ENCODE measurements at regions not wholly inside any gene's neighbourhood (a gene's known extent, or its start where the extent isn't known, plus 50 kb on each side); places are given as distances from the start of the nearest gene placed in this dataset.

DNA sequence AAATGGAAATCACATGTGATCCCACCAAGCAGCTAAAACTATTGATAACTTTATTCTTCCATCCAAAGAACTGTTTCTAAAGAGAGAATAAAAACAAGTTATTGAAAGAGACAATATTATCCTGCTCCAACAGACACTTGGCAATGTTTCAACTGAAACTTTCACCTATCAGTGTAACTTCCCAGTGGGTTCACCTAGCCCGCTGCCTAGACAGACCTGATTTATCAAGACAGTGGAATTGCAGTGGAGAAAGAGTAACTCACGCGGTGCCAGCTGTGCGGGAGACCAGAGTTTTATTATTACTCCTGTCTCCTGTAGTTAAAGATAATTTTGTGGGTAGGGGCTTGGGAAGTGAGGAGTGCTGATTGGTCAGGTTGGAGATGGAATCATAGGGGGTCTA is 199.8 kb downstream of the AHR start:
- Histone ChIP-seq H3K9me3 (ENCODE audit: control insufficient read depth in 1 of 2, insufficient read depth in 1 of 2, low read depth in 1 of 2, low read length in 2 of 2) (no peaks in the 10 kb centered on the region), H3K4me2 (ENCODE audit: low read length) (no peak overlapping the region), H2AFZ (ENCODE audit: low read depth, low read length, poor library complexity, severe bottlenecking) (no peak overlapping the region), H3K9me2 (ENCODE audit: insufficient read depth) (no peaks in the 10 kb centered on the region), H3K9ac (ENCODE audit: low read length) (no peak overlapping the region), H3K27me3 (ENCODE audit: insufficient read depth, low read length) (no peaks in the 10 kb centered on the region), H3K4me3 (replicated peaks in 1 of 2; ENCODE audit: low read depth in 1 of 2, low read length in 2 of 2) (no peak overlapping the region), H3K36me3 (ENCODE audit: control insufficient read depth in 1 of 2, insufficient read depth in 2 of 2, low read length in 2 of 2) (no peaks in the 10 kb centered on the region), H4K20me1 (ENCODE audit: insufficient read depth) (no peaks in the 10 kb centered on the region), H3K27ac (ENCODE audit: low read depth, low read length) (no peak overlapping the region), H3K79me2 (ENCODE audit: insufficient read depth, low read length) (no peaks in the 10 kb centered on the region), H3K4me1 (ENCODE audit: control insufficient read depth in 1 of 2, insufficient read depth in 2 of 2, low read length in 2 of 2) (no peaks in the 10 kb centered on the region)
- ATAC-seq (no peak), DNase-seq (ENCODE audit: low read depth, low spot score) (no peak)
- ChIA-PET POLR2A (no interaction called here), CTCF (no interaction called here), RAD21 (ENCODE audit: low non-redundant PET in 1 of 2, low total read pairs in 2 of 2, uncharacterized antibody in 2 of 2, unreplicated experiment in 2 of 2) (no interaction called here)
- BruUV-seq (replicated peaks), result no TSS peak
- TF ChIP-seq EZH2phosphoT487 (IDR thresholded peaks at IDR 0.05; ENCODE audit: borderline replicate concordance) (no peak), ZFX (IDR thresholded peaks at IDR 0.05) (no peak), TCF7L2 (IDR thresholded peaks at IDR 0.05; ENCODE audit: borderline replicate concordance, extremely low read depth, insufficient read depth, insufficient read length) (no peak), CTCF (IDR thresholded peaks at IDR 0.05 in 2 of 3, conservative IDR thresholded peaks at IDR 0.05 in 1 of 3; ENCODE audit: borderline replicate concordance in 1 of 3, insufficient read depth in 1 of 3, low read depth in 2 of 3, low read length in 2 of 3) (no peak), CBX3 (IDR thresholded peaks at IDR 0.05; ENCODE audit: low read depth) (no peak), CEBPB (IDR thresholded peaks at IDR 0.05; ENCODE audit: low read depth) (no peak), EGR1 (IDR thresholded peaks at IDR 0.05; ENCODE audit: low read depth) (no peak), FOSL1 (IDR thresholded peaks at IDR 0.05; ENCODE audit: low read depth) (no peak), SRF (IDR thresholded peaks at IDR 0.05; ENCODE audit: low read depth) (no peak), SIN3A (IDR thresholded peaks at IDR 0.05; ENCODE audit: low read depth) (no peak), ZNF274 (IDR thresholded peaks at IDR 0.05; ENCODE audit: low read depth, low read length) (no peak), EZH2 (IDR thresholded peaks at IDR 0.05) (no peak), ELF1 (IDR thresholded peaks at IDR 0.05; ENCODE audit: borderline replicate concordance, low read depth) (no peak), RAD21 (IDR thresholded peaks at IDR 0.05; ENCODE audit: low read depth) (no peak)
- TF ChIP-seq, protein P1, sequence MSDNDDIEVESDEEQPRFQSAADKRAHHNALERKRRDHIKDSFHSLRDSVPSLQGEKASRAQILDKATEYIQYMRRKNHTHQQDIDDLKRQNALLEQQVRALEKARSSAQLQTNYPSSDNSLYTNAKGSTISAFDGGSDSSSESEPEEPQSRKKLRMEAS (IDR thresholded peaks at IDR 0.05), result no peak
- TF ChIP-seq, protein P2, sequence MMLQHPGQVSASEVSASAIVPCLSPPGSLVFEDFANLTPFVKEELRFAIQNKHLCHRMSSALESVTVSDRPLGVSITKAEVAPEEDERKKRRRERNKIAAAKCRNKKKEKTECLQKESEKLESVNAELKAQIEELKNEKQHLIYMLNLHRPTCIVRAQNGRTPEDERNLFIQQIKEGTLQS (IDR thresholded peaks at IDR 0.05), result no peak
- TF ChIP-seq, protein P3, sequence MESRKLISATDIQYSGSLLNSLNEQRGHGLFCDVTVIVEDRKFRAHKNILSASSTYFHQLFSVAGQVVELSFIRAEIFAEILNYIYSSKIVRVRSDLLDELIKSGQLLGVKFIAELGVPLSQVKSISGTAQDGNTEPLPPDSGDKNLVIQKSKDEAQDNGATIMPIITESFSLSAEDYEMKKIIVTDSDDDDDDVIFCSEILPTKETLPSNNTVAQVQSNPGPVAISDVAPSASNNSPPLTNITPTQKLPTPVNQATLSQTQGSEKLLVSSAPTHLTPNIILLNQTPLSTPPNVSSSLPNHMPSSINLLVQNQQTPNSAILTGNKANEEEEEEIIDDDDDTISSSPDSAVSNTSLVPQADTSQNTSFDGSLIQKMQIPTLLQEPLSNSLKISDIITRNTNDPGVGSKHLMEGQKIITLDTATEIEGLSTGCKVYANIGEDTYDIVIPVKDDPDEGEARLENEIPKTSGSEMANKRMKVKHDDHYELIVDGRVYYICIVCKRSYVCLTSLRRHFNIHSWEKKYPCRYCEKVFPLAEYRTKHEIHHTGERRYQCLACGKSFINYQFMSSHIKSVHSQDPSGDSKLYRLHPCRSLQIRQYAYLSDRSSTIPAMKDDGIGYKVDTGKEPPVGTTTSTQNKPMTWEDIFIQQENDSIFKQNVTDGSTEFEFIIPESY (IDR thresholded peaks at IDR 0.05; ENCODE audit: extremely low read depth, insufficient replicate concordance, low read length), result no peak
- intact Hi-C loops (cut with micrococcal nuclease), result no loop called here
